ENCODE measurements at regions not wholly inside any gene's neighbourhood (a gene's known extent, or its start where the extent isn't known, plus 50 kb on each side); places are given as distances from the start of the nearest gene placed in this dataset.

DNA sequence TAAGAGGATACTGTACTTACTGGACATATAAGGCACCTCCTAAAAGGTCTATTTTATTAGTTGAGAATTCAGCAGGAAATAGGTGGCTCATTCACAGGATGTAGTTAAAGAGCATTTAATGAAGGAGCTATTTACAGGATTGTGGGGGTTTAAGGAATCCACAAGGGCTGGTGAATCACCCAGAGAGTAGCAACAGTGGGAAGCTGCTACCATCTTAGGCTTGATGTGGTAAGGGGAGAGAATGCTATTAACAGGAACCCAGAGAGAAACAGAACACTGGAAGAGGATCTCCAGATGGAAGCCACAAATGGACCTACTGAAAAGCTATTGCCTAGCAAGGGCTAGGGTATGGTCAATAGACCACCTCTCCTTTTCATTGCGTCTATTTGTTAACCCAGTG lies 52.0 kb upstream of the COL11A1 start:
- no peak for TF ChIP-seq CTCF (IDR thresholded peaks at IDR 0.05)
- TF ChIP-seq POLR2A (IDR thresholded peaks at IDR 0.05): no peak
